ENCODE measurements at regions not wholly inside any gene's neighbourhood (a gene's known extent, or its start where the extent isn't known, plus 50 kb on each side); places are given as distances from the start of the nearest gene placed in this dataset.

DNA sequence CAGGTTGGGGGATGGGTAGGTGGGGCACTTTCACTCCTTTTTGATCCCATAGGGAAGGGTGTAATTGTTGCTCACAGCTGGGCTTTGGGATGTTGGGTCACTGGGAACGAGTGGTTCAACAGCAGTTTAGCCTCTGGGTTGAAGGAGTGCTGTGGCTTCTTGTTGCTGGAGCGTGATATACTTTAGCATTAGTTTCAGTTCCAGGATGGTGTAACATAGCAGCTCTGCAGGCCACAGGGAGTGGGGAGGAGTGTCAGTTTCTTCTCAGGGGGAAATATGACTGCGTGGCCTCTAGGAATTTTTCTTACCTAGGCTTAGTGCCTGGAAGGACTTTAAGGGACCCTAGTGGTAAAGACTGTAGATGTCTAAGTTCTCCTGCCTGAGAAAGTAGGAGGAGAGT is 1105.3 kb upstream of the TMPRSS15 start:
- H3K4me3 ChIP-seq (ENCODE audit: control insufficient read depth, low read depth, low read length) = no peak overlapping the region
- no peak for TF ChIP-seq CTCF (IDR thresholded peaks at IDR 0.05; ENCODE audit: control insufficient read depth, insufficient read depth, low read depth, low read length, missing control alignments)
- no peak for DNase-seq (ENCODE audit: low read depth)

DNA sequence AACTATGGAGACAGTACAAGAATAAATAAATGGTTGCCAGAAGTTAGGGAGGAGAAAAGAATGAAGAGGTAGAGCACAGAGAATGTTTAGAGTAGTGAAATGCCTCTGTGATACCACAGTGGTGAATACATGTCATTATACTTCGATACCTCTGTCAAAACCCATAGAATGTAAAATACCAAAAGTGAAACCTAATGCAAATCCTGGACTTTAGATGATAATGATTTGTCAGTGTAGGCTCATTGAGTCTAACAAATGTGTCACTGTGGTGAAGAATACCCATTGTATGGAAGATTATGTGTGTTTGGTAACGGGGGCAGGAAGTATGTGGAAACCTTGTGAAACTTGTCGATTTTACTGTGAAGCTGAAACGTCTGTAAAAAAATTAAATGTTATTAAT is 1106.5 kb upstream of the TMPRSS15 start:
- no peak overlapping the region for H3K4me3 ChIP-seq (ENCODE audit: control insufficient read depth, low read depth, low read length)
- TF ChIP-seq CTCF (IDR thresholded peaks at IDR 0.05; ENCODE audit: control insufficient read depth, insufficient read depth, low read depth, low read length, missing control alignments) = no peak
- no peak for DNase-seq (ENCODE audit: low read depth)

GRCh38 chr21:19510653-19511052 is 1107.1 kb upstream of the TMPRSS15 start:
- H3K4me3 ChIP-seq (ENCODE audit: control insufficient read depth, low read depth, low read length) = no peak overlapping the region
- DNase-seq (ENCODE audit: low read depth) = no peak
- TF ChIP-seq CTCF (IDR thresholded peaks at IDR 0.05; ENCODE audit: control insufficient read depth, insufficient read depth, low read depth, low read length, missing control alignments) = no peak

DNA sequence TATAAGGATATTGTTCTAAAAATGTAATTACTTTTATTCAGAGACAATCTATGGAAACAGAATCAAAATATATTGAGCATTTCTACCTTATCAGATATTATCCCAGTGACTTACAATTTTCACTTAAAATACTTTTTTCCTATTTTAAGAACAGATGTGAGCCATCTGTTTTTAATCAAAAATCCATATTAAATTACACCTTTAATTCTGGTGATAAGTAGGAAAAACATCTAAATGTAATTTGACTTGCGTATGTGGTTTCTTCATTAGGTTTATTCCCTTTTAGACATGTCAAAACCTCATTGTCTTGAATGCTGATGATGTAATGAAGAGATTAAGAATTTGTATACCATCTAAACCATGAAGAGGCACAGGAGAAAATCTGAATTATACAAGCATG is 1118.8 kb upstream of the TMPRSS15 start:
- DNase-seq (ENCODE audit: low read depth) = no peak
- no peak for TF ChIP-seq CTCF (IDR thresholded peaks at IDR 0.05; ENCODE audit: control insufficient read depth, insufficient read depth, low read depth, low read length, missing control alignments)
- no peak overlapping the region for H3K4me3 ChIP-seq (ENCODE audit: control insufficient read depth, low read depth, low read length)

DNA sequence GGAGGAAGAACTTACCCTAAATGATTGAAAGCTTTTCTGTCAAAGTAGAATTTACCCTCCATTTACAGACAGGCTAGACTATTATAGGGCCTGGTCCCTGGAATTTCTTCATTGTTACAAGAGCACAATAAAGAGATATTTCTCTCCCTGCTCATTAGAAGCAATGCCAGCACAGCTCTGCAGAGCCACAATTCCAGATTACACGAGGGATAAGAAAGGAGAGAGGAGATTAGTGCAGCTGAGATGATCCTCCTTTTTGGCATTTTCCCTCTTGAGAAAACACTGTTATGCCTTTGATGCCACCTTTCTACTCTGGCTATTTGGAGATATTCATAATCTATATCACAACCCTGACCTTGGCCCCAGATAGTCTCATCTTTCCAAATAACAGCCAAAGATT is 1119.5 kb upstream of the TMPRSS15 start:
- no peak for TF ChIP-seq CTCF (IDR thresholded peaks at IDR 0.05; ENCODE audit: control insufficient read depth, insufficient read depth, low read depth, low read length, missing control alignments)
- no peak for DNase-seq (ENCODE audit: low read depth)
- H3K4me3 ChIP-seq (ENCODE audit: control insufficient read depth, low read depth, low read length) = no peak overlapping the region

DNA sequence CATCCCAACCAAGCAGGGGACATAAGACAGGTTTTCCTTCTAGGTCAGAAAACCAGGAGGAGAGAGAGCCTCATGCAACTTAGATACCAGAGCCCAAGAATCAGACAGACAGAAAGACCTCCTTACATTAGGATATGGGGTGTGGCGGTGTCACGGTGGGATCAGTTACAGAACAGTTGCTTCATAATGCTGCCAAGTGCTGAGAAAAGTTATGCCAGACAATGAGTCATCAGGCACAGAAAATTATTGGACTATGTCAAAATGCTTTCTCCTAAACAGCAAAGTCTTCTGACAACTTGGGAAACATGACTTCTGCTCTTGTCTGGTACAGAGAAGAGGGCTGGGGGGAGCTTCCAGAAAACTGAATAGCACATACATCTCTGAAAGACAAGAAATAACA is 1120.2 kb upstream of the TMPRSS15 start:
- H3K4me3 ChIP-seq (ENCODE audit: control insufficient read depth, low read depth, low read length) = no peak overlapping the region
- no peak for TF ChIP-seq CTCF (IDR thresholded peaks at IDR 0.05; ENCODE audit: control insufficient read depth, insufficient read depth, low read depth, low read length, missing control alignments)
- DNase-seq (ENCODE audit: low read depth) = no peak

DNA sequence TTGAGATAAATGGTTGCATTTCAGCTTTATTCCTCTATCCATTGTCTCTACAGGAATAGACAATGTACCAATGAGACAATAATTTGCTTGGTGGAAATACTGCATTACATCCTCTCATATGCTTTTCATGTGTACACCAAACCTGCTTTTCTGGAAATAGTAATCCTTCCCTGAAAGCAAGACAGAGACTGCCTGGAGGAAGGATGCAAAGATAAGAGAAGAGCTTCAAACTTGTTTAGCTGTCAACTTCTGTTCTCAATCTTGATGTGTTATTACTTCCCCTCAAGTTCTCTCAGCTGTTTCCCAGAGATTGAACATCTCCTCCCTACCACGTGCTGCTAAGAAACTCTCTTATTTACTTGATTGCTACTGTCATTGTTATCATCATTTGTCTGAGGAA is 1125.4 kb upstream of the TMPRSS15 start:
- no peak for DNase-seq (ENCODE audit: low read depth)
- TF ChIP-seq CTCF (IDR thresholded peaks at IDR 0.05; ENCODE audit: control insufficient read depth, insufficient read depth, low read depth, low read length, missing control alignments) = no peak
- no peak overlapping the region for H3K4me3 ChIP-seq (ENCODE audit: control insufficient read depth, low read depth, low read length)
